Psoas muscle (tissue), 7 donors: ENCODE measurements at regions not wholly inside any gene's neighbourhood (a gene's known extent, or its start where the extent isn't known, plus 50 kb on each side); places are given as distances from the start of the nearest gene placed in this dataset.

Source experiments
- ATAC-seq, 4 donors: fragments of 200-7000 bp; cut with Tn5 transposase; one replicate each; pipeline ENCODE4 v1.9.1; 2020; ENCODE audit warnings: moderate library complexity in 3 of 4, mild to moderate bottlenecking in 2 of 4
- DNase-seq, 2 donors: peaks; one replicate each; pipeline ENCODE4 v3.0.0-alpha.2; 2020
- H3K27ac ChIP-seq: fragments of 200-600 bp; one replicate; pipeline ENCODE4 v1.8.0; 2022
- H3K27me3 ChIP-seq, 3 donors: fragments of 200-600 bp in 1 of 3; one replicate each; pipeline versions ENCODE4 v1.6.1 to v1.8.0; 2013 to 2022; ENCODE audit warnings: low read length in 2 of 3, mild to moderate bottlenecking in 2 of 3, moderate library complexity in 1 of 3; ENCODE audit not compliant: insufficient read depth in 3 of 3
- H3K36me3 ChIP-seq, 2 donors: fragments of 200-600 bp in 1 of 2; one replicate each; pipeline versions ENCODE4 v1.6.1 to v1.8.0; 2013 to 2022; ENCODE audit warnings: low read depth in 1 of 2, mild to moderate bottlenecking in 1 of 2, moderate library complexity in 1 of 2; ENCODE audit not compliant: insufficient read depth in 1 of 2
- H3K4me1 ChIP-seq: fragments of 200-600 bp; one replicate; pipeline ENCODE4 v1.8.0; 2022
- H3K4me3 ChIP-seq: fragments of 200-600 bp; one replicate; pipeline ENCODE4 v1.8.0; 2022; ENCODE audit warnings: mild to moderate bottlenecking
- H3K9me3 ChIP-seq: fragments of 200-600 bp; one replicate; pipeline ENCODE4 v1.8.0; 2022
- WGBS, 3 donors: extraction: QIAGEN DNeasy Blood & Tissue Kit; methylation state at CpG; one replicate each; pipeline versions ENCODE4 v1.1.6 to v1.1.7; 2013; 5-methylcytosine and 5-hydroxymethylcytosine counted together
- intact Hi-C, 2 donors: fragments of 100-400 bp; cut with DNase I; formaldehyde crosslinking; loops; one replicate each; pipeline versions ENCODE4 v1.11.0 to v1.14.2; 2022
- TF ChIP-seq, protein P1 (sequence below): fragments of 200-600 bp; IDR thresholded peaks from one replicate; pipeline ENCODE4 v1.8.0; 2022; ENCODE audit warnings: antibody characterized with exemption
- donor health status: healthy with polysubstance abuse.
- donor health status: DM: no; HTN: no; CAD: no; lungs with moderate emphysema.
- donor health status: Bipolar disorder and iron deficiency.
- donor health status: healthy.
- donor health status: DM: yes; HTN: yes; CAD: no.
- donor health status: DM: no; HTN: no; CAD: no.
- donor health status: DM: yes; HTN: yes; CAD: no.

- no peak overlapping the region for H3K4me3 ChIP-seq
- 83 to 93% (median 91%) methylated on average over 1 of the region's 1 CpG for WGBS, 3 donors
- no peaks in the 10 kb centered on the region for H3K27me3 ChIP-seq
Measured at GRCh38 chr6:54768494-54768893, 78.1 kb upstream of the FAM83B start.

GRCh38 chr6:54770328-54770727 lies 76.2 kb upstream of the FAM83B start:
- ATAC-seq (no peak), DNase-seq (no peak)
- H3K27ac ChIP-seq, result no peak overlapping the region
- H3K27me3 ChIP-seq, result no peaks in the 10 kb centered on the region
- H3K9me3 ChIP-seq, result no peaks in the 10 kb centered on the region
- H3K36me3 ChIP-seq, result no peaks in the 10 kb centered on the region
- H3K4me1 ChIP-seq, result no peaks in the 10 kb centered on the region
- intact Hi-C loops, result no loop called here
- WGBS, 3 donors, result 95 to 97% (median 96%) methylated on average over 12 of the region's 12 CpGs
- TF ChIP-seq, protein P1, sequence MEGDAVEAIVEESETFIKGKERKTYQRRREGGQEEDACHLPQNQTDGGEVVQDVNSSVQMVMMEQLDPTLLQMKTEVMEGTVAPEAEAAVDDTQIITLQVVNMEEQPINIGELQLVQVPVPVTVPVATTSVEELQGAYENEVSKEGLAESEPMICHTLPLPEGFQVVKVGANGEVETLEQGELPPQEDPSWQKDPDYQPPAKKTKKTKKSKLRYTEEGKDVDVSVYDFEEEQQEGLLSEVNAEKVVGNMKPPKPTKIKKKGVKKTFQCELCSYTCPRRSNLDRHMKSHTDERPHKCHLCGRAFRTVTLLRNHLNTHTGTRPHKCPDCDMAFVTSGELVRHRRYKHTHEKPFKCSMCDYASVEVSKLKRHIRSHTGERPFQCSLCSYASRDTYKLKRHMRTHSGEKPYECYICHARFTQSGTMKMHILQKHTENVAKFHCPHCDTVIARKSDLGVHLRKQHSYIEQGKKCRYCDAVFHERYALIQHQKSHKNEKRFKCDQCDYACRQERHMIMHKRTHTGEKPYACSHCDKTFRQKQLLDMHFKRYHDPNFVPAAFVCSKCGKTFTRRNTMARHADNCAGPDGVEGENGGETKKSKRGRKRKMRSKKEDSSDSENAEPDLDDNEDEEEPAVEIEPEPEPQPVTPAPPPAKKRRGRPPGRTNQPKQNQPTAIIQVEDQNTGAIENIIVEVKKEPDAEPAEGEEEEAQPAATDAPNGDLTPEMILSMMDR, result no peak
- no peak overlapping the region for H3K4me3 ChIP-seq

More at GRCh38 chr6:54768494-54768893, 78.1 kb upstream of the FAM83B start:
- no peak for DNase-seq
- H3K4me1 ChIP-seq, result no peaks in the 10 kb centered on the region
- no peak overlapping the region for H3K27ac ChIP-seq
- H3K36me3 ChIP-seq, result no peaks in the 10 kb centered on the region
- no peak for ATAC-seq
- intact Hi-C loops, result no loop called here
- TF ChIP-seq, protein P1, result no peak
- H3K9me3 ChIP-seq, result no peaks in the 10 kb centered on the region

- Histone ChIP-seq H3K36me3 (no peaks in the 10 kb centered on the region), H3K27ac (no peak overlapping the region), H3K4me3 (no peak overlapping the region), H3K4me1 (no peaks in the 10 kb centered on the region), H3K9me3 (no peaks in the 10 kb centered on the region), H3K27me3 (no peaks in the 10 kb centered on the region)
- intact Hi-C loops, result no loop called here
- WGBS, 3 donors, result 82 to 89% (median 84%) methylated on average over 3 of the region's 3 CpGs
- TF ChIP-seq, protein P1, result no peak
- DNase-seq (no peak), ATAC-seq (no peak)
Measured at GRCh38 chr6:54771968-54772367, 74.6 kb upstream of the FAM83B start.

GRCh38 chr6:54772610-54773009 lies 74.0 kb upstream of the FAM83B start:
- no peaks in the 10 kb centered on the region for H3K36me3 ChIP-seq
- TF ChIP-seq, protein P1, result no peak
- H3K4me1 ChIP-seq, result no peaks in the 10 kb centered on the region
- ATAC-seq, result no peak
- H3K27ac ChIP-seq, result no peak overlapping the region
- 68 to 89% (median 78%) methylated on average over 2 of the region's 2 CpGs for WGBS, 3 donors
- intact Hi-C loops, result no loop called here
- H3K27me3 ChIP-seq, result no peaks in the 10 kb centered on the region
- no peak overlapping the region for H3K4me3 ChIP-seq
- H3K9me3 ChIP-seq, result no peaks in the 10 kb centered on the region
- DNase-seq, result no peak

GRCh38 chr6:54775576-54775975 lies 71.0 kb upstream of the FAM83B start:
- Histone ChIP-seq H3K36me3 (no peaks in the 10 kb centered on the region), H3K4me1 (no peaks in the 10 kb centered on the region), H3K4me3 (no peak overlapping the region), H3K9me3 (no peaks in the 10 kb centered on the region), H3K27me3 (no peaks in the 10 kb centered on the region), H3K27ac (no peak overlapping the region)
- ATAC-seq (no peak), DNase-seq (no peak)
- 72 to 97% (median 78%) methylated on average over 1 of the region's 1 CpG for WGBS, 3 donors
- intact Hi-C loops, result no loop called here
- TF ChIP-seq, protein P1, result no peak
